Non-pigmented ciliary epithelial cell (primary cell): ENCODE measurements at regions not wholly inside any gene's neighbourhood (a gene's known extent, or its start where the extent isn't known, plus 50 kb on each side); places are given as distances from the start of the nearest gene placed in this dataset.
"Not testable (repeated sequence)": the region's sequence is repeated elsewhere in the genome, so short reads cannot be mapped to it uniquely, and the experiment has no call there.

Experiments
- DNase-seq: peaks from one replicate; pipeline ENCODE4 v3.0.0-alpha.2; 2010; ENCODE audit warnings: low read depth

- no peak for DNase-seq
Observed at GRCh38 chr2:45114221-45114955, 105.1 kb upstream of the SIX2 start.

GRCh38 chr2:45112750-45113149, 103.5 kb upstream of the SIX2 start:
- no peak for DNase-seq

- no peak for DNase-seq
Observed at GRCh38 chr2:45105050-45105582, 95.9 kb upstream of the SIX2 start.

- DNase-seq, result no peak
Observed at GRCh38 chr2:45104429-45104828, 95.2 kb upstream of the SIX2 start.

- no peak for DNase-seq
Observed at GRCh38 chr2:45103351-45104345, 94.4 kb upstream of the SIX2 start.

- no peak for DNase-seq
Observed at GRCh38 chr2:45102579-45103117, 93.4 kb upstream of the SIX2 start.

GRCh38 chr2:45102141-45102540, 92.9 kb upstream of the SIX2 start:
- DNase-seq, result no peak

- no peak for DNase-seq
Observed at GRCh38 chr2:45096996-45097395, 87.7 kb upstream of the SIX2 start.

- not testable (repeated sequence) for DNase-seq
Observed at GRCh38 chr2:45096038-45096437, 86.8 kb upstream of the SIX2 start.

- no peak for DNase-seq
Observed at GRCh38 chr2:45093663-45094062, 84.4 kb upstream of the SIX2 start.

- DNase-seq, result no peak
Observed at GRCh38 chr2:45093181-45093580, 83.9 kb upstream of the SIX2 start.

- DNase-seq, result no peak
Observed at GRCh38 chr2:45089554-45090261, 80.5 kb upstream of the SIX2 start.

GRCh38 chr2:45085487-45085886, 76.2 kb upstream of the SIX2 start:
- no peak for DNase-seq

GRCh38 chr2:45084361-45085020, 75.2 kb upstream of the SIX2 start:
- no peak for DNase-seq

GRCh38 chr2:45083175-45083574, 73.9 kb upstream of the SIX2 start:
- DNase-seq, result no peak

GRCh38 chr2:45074713-45075112, 65.5 kb upstream of the SIX2 start:
- no peak for DNase-seq

- no peak for DNase-seq
Observed at GRCh38 chr2:45072862-45073237, 63.6 kb upstream of the SIX2 start.

- DNase-seq, result no peak
Observed at GRCh38 chr2:45072064-45072861, 63.0 kb upstream of the SIX2 start.

GRCh38 chr2:45070113-45070652, 60.9 kb upstream of the SIX2 start:
- DNase-seq, result no peak

- no peak for DNase-seq
Observed at GRCh38 chr2:45069684-45070083, 60.4 kb upstream of the SIX2 start.
